PC-3 (cell line): ENCODE measurements at regions not wholly inside any gene's neighbourhood (a gene's known extent, or its start where the extent isn't known, plus 50 kb on each side); places are given as distances from the start of the nearest gene placed in this dataset.
A peak's percentile ranks its signal among the peaks of the same experiment; 100 is the strongest.

Source experiments
- ATAC-seq: fragments of 200-7000 bp; cut with Tn5 transposase; 2 replicates; pipeline ENCODE4 v1.9.1; 2020; ENCODE audit warnings: mild to moderate bottlenecking, moderate library complexity
- BruUV-seq: library from RNA; stranded (reverse); fragments of 400-500 nt; replicated peaks from 2 replicates; lab custom pipeline; 2021; lab: Mats Ljungman, UMichigan
- CTCF ChIA-PET: fragments of 300-600 bp; sonication (Branson Sonifier 250); formaldehyde crosslinking; loops from one replicate; lab custom pipeline; 2022; ENCODE audit warnings: antibody characterized with exemption; lab: Charles Lee
- POLR2A ChIA-PET: fragments of 300-600 bp; sonication (Branson Sonifier 250); formaldehyde crosslinking; loops from one replicate; lab custom pipeline; 2022; ENCODE audit warnings: antibody characterized with exemption; ENCODE audit not compliant: unreplicated experiment; lab: Charles Lee
- DNase-seq: peaks from one replicate; pipeline ENCODE4 v3.0.0-alpha.2; 2015
- H2AFZ ChIP-seq: fragments of 300-600 bp; sonication (generic); 2 replicates; pipeline ENCODE4 v1.6.0; 2016; ENCODE audit warnings: antibody characterized with exemption, low read length
- H3F3A ChIP-seq: fragments of 300-600 bp; sonication (generic); one replicate; pipeline ENCODE4 v1.6.0; 2017; ENCODE audit warnings: antibody characterized with exemption, low read length, control low read depth, mild to moderate bottlenecking; ENCODE audit not compliant: unreplicated experiment
- H3K27ac ChIP-seq: fragments of 300-600 bp; sonication (generic); 2 replicates; pipeline ENCODE4 v1.5.1; 2016; ENCODE audit warnings: mild to moderate bottlenecking, low read length
- H3K27me3 ChIP-seq: fragments of 300-600 bp; sonication (generic); 2 replicates; pipeline ENCODE4 v1.6.1; 2016; ENCODE audit warnings: low read length, mixed read lengths
- H3K36me3 ChIP-seq: fragments of 300-600 bp; sonication (generic); 2 replicates; pipeline ENCODE4 v1.6.1; 2016; ENCODE audit warnings: low read depth, mixed run types, low read length, mixed read lengths
- H3K4me1 ChIP-seq: fragments of 300-600 bp; sonication (generic); 2 replicates; pipeline ENCODE4 v1.5.1; 2016; ENCODE audit warnings: low read length; ENCODE audit not compliant: insufficient read depth
- H3K4me2 ChIP-seq: fragments of 300-600 bp; sonication (generic); 2 replicates; pipeline ENCODE4 v1.6.0; 2016; ENCODE audit warnings: low read length
- H3K4me3 ChIP-seq: fragments of 300-600 bp; sonication (generic); 2 replicates; pipeline ENCODE4 v1.5.1; 2016; ENCODE audit warnings: mild to moderate bottlenecking, low read length, mixed read lengths
- H3K79me2 ChIP-seq: fragments of 300-600 bp; sonication (generic); 2 replicates; pipeline ENCODE4 v1.6.1; 2017; ENCODE audit warnings: low read length, mixed read lengths
- H3K9ac ChIP-seq: fragments of 300-600 bp; sonication (generic); 2 replicates; pipeline ENCODE4 v1.6.0; 2016; ENCODE audit warnings: mild to moderate bottlenecking, low read length
- H3K9me2 ChIP-seq: fragments of 300-600 bp; sonication (generic); replicated peaks from 2 replicates; pipeline ENCODE4 v1.6.1; 2016; ENCODE audit warnings: mixed run types, low read length, mixed read lengths
- H3K9me3 ChIP-seq: fragments of 300-600 bp; sonication (generic); 2 replicates; pipeline ENCODE4 v1.6.1; 2016; ENCODE audit warnings: low read length, mixed read lengths
- H4K20me1 ChIP-seq: fragments of 300-600 bp; sonication (generic); 2 replicates; pipeline ENCODE4 v1.6.1; 2016; ENCODE audit warnings: low read length, mixed read lengths
- EZH2 ChIP-seq: fragments of 300-600 bp; sonication (generic); IDR thresholded peaks from one replicate; pipeline ENCODE4 v1.6.1; 2017; ENCODE audit warnings: antibody characterized with exemption, mild to moderate bottlenecking, low read length; ENCODE audit not compliant: unreplicated experiment
- EZH2phosphoT487 ChIP-seq: fragments of 300-600 bp; sonication (generic); IDR thresholded peaks from 2 replicates; pipeline ENCODE4 v1.6.1; 2018; ENCODE audit warnings: mild to moderate bottlenecking, antibody characterized with exemption, low read length, borderline replicate concordance
- intact Hi-C: fragments of 100-400 bp; cut with micrococcal nuclease; formaldehyde crosslinking; loops from 2 replicates; pipeline ENCODE4 v1.9.0; 2023
- TF ChIP-seq, protein P1 (sequence below): fragments of 300-600 bp; sonication (generic); conservative IDR thresholded peaks from 2 replicates; pipeline ENCODE4 v1.5.1; 2017; ENCODE audit warnings: antibody characterized with exemption, low read depth, mild to moderate bottlenecking, low read length

DNA sequence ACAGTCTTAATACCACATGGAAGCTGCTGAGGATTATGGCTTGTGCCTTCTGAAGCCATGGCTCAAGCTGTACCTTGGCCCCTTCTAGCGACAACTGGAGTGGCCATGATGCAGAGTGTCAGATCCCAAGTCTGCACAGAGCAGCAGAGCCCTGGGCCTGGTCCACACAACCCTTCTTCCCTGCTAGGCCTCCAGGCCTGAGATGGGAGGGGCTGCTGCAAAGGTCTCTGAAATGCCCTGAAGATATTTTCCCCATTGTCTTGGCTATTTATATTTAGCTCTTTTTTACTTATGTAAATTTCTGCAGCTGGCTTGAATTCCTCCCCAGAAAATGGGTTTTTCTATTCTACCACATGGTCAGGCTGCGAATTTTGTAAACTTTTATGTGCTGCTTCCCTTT lies 804.6 kb upstream of the ZWINT start:
- Histone ChIP-seq H3K9ac (no peak overlapping the region), H3F3A (no peaks in the 10 kb centered on the region), H3K4me2 (no peak overlapping the region), H3K4me3 (no peak overlapping the region), H2AFZ (no peak overlapping the region), H3K36me3 (no peaks in the 10 kb centered on the region), H3K9me3 (0 out of 2 replicates have a peak, but pooled peaks cover 12% of the 10 kb centered on the region), H3K4me1 (peaks cover 20% of the 10 kb centered on the region), H3K27ac (no peak overlapping the region), H3K9me2 (no peaks in the 10 kb centered on the region), H3K27me3 (no peaks in the 10 kb centered on the region), H3K79me2 (no peaks in the 10 kb centered on the region), H4K20me1 (no peaks in the 10 kb centered on the region)
- BruUV-seq: no TSS peak
- ATAC-seq: no peak
- intact Hi-C loops: no loop called here
- DNase-seq: no peak
- ChIA-PET POLR2A (no interaction called here), CTCF (no interaction called here)
- TF ChIP-seq EZH2phosphoT487 (no peak), EZH2 (no peak)
- TF ChIP-seq, protein P1, sequence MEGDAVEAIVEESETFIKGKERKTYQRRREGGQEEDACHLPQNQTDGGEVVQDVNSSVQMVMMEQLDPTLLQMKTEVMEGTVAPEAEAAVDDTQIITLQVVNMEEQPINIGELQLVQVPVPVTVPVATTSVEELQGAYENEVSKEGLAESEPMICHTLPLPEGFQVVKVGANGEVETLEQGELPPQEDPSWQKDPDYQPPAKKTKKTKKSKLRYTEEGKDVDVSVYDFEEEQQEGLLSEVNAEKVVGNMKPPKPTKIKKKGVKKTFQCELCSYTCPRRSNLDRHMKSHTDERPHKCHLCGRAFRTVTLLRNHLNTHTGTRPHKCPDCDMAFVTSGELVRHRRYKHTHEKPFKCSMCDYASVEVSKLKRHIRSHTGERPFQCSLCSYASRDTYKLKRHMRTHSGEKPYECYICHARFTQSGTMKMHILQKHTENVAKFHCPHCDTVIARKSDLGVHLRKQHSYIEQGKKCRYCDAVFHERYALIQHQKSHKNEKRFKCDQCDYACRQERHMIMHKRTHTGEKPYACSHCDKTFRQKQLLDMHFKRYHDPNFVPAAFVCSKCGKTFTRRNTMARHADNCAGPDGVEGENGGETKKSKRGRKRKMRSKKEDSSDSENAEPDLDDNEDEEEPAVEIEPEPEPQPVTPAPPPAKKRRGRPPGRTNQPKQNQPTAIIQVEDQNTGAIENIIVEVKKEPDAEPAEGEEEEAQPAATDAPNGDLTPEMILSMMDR: no peak

DNA sequence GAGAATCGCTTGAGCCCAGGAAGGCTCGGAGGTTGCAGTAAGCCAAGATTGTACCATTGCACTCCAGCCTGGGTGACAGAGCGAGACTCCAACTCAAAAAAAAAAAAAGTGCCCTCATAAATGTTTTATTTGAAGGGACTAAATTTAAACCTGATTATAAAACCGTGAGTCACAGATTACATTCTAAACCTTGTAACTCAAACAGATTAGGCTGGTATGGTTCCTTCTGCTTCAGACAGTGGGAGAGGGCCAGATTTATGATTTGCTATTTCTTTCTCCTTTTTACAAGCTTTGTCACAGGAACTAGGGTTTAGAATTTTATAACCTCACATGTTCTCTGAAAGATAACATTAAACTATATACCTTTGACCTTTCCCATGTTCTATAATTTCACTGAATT lies 801.2 kb upstream of the ZWINT start:
- BruUV-seq: no TSS peak
- H3F3A ChIP-seq: no peaks in the 10 kb centered on the region

DNA sequence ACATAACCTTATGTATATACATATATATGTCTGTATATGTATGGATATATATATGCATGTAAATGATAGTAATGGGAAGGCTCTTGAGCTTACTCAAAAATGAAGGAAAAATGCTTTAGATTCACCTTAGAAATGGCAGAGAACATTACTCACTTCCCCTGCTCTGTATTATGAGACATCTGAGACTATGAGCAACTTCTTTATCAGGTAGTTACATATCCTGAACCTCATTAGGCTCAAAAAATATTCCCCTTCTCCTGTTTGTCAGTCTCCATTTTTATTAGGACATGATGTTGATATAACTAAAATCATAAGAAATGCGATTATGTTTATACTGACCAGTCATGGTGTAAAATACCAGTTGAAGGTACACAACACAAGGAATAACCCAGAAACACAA lies 800.1 kb upstream of the ZWINT start:
- no peak for TF ChIP-seq EZH2
- no peak for TF ChIP-seq EZH2phosphoT487
- TF ChIP-seq, protein P1: no peak
- H3K27ac ChIP-seq: peak overlapping the region; percentile 80
- H2AFZ ChIP-seq: no peak overlapping the region
- peak overlapping the region; percentile 15 for H3K4me2 ChIP-seq
- CTCF ChIA-PET: no interaction called here
- BruUV-seq: no TSS peak
- peaks cover 5% of the 10 kb centered on the region; the same call in 1 of the 2 replicates for H3K9me3 ChIP-seq
- H3K9ac ChIP-seq: peak overlapping the region; percentile 33; the same call in 1 of the 2 replicates
- POLR2A ChIA-PET: no interaction called here
- peak; percentile 83 for ATAC-seq
- intact Hi-C loops: loop anchor here (2.0 to 5.0 kb wide), 3 partner anchors 62 to 536 kb away; no protein-coding TSS in a partner anchor
- H3K36me3 ChIP-seq: no peaks in the 10 kb centered on the region
- H3F3A ChIP-seq: no peaks in the 10 kb centered on the region
- no peaks in the 10 kb centered on the region for H4K20me1 ChIP-seq
- H3K79me2 ChIP-seq: no peaks in the 10 kb centered on the region
- H3K27me3 ChIP-seq: no peaks in the 10 kb centered on the region
- H3K4me1 ChIP-seq: peaks cover 24% of the 10 kb centered on the region
- DNase-seq: peak; percentile 65
- no peaks in the 10 kb centered on the region for H3K9me2 ChIP-seq
- H3K4me3 ChIP-seq: no peak overlapping the region

More for the DNA sequence above, 801.2 kb upstream of the ZWINT start:
- peaks cover 12% of the 10 kb centered on the region; the same call in 1 of the 2 replicates for H3K9me3 ChIP-seq
- no peak for TF ChIP-seq EZH2
- no peak for TF ChIP-seq EZH2phosphoT487
- TF ChIP-seq, protein P1: no peak
- H3K4me2 ChIP-seq: peak overlapping the region; percentile 9
- H3K79me2 ChIP-seq: no peaks in the 10 kb centered on the region
- peaks cover 24% of the 10 kb centered on the region for H3K4me1 ChIP-seq
- POLR2A ChIA-PET: no interaction called here
- no peaks in the 10 kb centered on the region for H3K36me3 ChIP-seq
- H3K9me2 ChIP-seq: no peaks in the 10 kb centered on the region
- ATAC-seq (peak; percentile 83), DNase-seq (peak; percentile 83)
- H4K20me1 ChIP-seq: no peaks in the 10 kb centered on the region
- no peak overlapping the region for H2AFZ ChIP-seq
- H3K4me3 ChIP-seq: no peak overlapping the region
- CTCF ChIA-PET: no interaction called here
- peak overlapping the region; percentile 33 for H3K9ac ChIP-seq
- intact Hi-C loops: loop anchor here (1.0 to 5.0 kb wide), 2 partner anchors 177 to 535 kb away; no protein-coding TSS in a partner anchor
- no peaks in the 10 kb centered on the region for H3K27me3 ChIP-seq
- peak overlapping the region; percentile 80 for H3K27ac ChIP-seq
